NCI-H2107 (cell line): ENCODE measurements at regions not wholly inside any gene's neighbourhood (a gene's known extent, or its start where the extent isn't known, plus 50 kb on each side); places are given as distances from the start of the nearest gene placed in this dataset.
"Not testable (repeated sequence)": the region's sequence is repeated elsewhere in the genome, so short reads cannot be mapped to it uniquely, and the experiment has no call there.

Experiments
- DNase-seq: peaks from one replicate; lab custom pipeline; 2025; lab: John Stamatoyannopoulos, UW

DNA sequence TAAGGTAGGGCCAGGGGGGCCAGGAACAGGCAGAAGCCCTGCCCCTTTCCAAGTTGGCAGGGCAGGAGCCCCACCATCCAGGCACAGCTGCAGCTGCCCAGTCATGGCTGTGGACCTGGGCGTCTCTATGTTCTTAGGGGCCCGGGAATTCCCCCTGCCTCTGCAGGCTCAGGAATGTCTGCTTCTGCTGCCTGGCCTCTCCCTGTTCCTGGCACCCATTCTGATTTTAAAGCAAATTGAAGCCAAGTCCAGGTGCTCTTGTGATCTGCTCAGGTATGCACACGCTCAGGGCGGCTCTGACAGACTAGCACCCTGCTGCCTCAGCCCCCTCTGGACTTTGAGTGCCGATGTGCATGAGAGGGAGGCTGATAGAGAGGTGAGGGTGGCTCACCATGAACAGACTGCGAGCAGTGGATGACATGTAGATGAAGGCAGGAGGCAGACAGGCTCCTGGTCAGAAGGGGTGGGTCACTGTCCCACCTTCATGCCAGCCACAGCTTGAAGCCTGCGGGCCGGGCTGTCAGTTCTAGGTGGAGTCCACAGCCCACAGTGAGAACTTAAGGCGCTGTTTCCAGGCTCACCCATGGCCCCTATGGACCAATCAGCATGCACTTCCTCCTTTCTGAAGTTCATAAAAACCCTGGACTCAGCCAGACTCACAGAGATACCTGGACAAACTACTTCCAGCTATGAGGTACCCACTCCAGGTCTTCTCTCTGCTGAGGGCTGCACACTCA is 747.8 kb upstream of the GBE1 start:
- DNase-seq, result no peak

DNA sequence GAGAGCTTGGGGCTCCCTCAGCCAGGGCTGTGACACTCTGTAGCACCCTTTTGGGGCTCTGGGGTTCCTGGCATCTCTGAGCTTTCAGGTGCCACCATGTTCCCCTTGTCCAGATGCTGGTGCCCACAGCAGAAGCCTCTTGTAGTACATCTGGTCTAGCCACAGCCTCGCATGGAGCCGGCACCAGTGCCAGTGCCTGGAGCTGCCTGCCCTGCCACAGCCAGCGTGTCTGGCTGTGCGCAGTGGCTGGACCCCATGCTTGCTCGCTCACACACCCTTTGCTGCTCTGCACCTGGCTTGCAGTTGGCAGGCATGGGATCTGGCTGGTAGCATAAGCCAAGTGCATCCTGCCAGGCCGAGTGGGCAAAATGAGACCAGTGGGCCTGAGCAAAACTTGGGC is 744.8 kb upstream of the GBE1 start:
- no peak for DNase-seq

- DNase-seq, result no peak
Observed at GRCh38 chr3:82505079-82505756, 743.8 kb upstream of the GBE1 start.

DNA sequence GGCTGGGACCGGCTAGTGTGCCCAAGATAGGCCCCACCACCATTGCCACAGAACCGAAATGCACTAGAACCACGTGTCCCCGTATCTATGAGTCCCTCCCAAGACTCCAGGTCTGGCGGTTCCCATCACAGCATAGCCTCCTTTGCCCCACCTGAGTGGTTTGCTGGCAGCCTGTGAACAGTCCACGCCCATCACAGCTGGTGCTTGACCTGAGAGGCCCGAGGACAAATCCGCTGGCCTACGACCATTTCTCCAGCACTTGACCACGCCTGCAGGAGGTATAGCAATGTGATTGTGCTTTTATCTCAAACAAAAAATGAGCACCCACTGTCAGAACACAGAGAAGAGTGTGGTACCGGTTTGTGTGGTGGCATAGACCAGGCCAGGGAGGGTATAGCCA is 736.7 kb upstream of the GBE1 start:
- no peak for DNase-seq

GRCh38 chr3:82496890-82497560 is 735.6 kb upstream of the GBE1 start:
- no peak for DNase-seq

GRCh38 chr3:82495655-82496054 is 734.2 kb upstream of the GBE1 start:
- no peak for DNase-seq

GRCh38 chr3:82494977-82495489 is 733.6 kb upstream of the GBE1 start:
- no peak for DNase-seq

- no peak for DNase-seq
Observed at GRCh38 chr3:82493858-82494257, 732.4 kb upstream of the GBE1 start.

- no peak for DNase-seq
Observed at GRCh38 chr3:82475306-82475705, 713.9 kb upstream of the GBE1 start.

- no peak for DNase-seq
Observed at GRCh38 chr3:82474711-82475110, 713.3 kb upstream of the GBE1 start.

GRCh38 chr3:82473864-82474541 is 712.6 kb upstream of the GBE1 start:
- DNase-seq, result no peak

DNA sequence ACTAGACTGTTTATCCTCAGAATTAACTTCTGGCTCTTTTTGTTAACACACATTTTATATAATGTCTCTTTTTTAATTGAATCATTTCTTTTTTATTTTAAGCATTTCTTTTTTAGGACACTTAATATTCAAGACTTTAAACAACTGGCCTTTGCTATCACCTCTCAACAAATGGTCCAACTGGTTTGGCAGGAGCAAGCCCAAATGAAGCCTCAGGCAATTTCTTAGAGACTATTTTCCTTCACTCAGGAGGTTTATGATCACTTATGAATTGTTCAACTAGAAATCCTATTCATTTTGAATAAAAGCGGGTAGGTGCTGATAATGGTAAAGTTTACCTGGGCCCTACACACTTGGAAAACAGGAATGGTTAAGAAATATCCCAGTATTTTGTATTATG is 705.6 kb upstream of the GBE1 start:
- no peak for DNase-seq

DNA sequence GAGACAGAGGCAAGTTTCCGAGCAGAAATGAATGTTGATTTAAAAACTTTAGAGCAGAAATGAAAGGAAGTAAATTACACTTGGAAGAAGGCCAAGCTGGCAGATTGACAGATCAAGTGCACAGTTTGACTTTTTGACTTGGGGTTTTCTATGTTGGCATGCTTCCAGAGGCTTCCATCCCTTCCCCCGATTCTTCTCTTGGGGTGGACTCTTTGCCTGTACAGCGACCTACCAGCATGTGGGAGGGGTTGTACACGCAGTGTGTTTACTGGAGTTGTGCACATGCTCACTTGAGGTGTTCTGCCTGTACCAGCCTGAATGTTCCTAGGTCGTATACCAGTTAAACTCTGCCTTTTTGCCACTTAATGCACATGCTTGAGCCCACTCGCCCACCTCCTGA is 701.5 kb upstream of the GBE1 start:
- DNase-seq, result no peak

- no peak for DNase-seq
Observed at GRCh38 chr3:82461049-82461889, 699.8 kb upstream of the GBE1 start.

DNA sequence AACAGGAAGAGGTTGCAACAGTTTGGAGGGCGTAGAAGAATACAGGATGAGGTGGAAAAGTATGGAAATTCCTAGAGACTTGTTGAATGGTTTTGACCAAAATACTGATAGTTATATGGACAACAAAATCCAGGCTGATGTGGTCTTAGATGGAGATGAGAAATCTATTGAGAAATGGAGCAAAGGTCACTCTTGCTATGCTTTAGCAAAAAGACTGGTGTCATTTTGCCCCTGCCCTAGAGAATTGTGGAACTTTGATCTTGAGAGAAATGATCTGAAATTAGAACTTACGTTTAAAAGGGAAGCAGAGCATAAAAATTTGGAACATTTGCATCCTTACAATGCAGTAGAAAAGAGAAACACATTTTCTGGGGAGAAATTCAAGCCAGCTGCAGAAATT is 686.9 kb upstream of the GBE1 start:
- no peak for DNase-seq

DNA sequence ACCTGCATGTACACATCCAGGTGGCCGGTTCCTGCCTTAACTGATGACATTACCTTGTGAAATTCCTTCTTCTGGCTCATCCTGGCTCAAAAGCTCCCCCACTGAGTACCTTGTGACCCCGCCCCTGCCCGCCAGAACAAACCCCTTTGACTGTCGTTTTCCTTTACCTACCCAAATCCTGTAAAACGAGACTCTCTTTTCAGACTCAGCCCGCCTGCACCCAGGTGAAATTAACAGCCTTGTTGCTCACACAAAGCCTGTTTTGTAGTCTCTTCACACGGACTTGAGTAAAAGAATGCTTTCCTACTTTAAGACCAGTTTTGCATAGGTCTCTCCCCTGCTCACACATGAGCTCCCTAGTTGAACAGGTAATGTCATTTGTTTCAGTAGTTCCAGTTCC is 667.4 kb upstream of the GBE1 start:
- DNase-seq, result not testable (repeated sequence)

DNA sequence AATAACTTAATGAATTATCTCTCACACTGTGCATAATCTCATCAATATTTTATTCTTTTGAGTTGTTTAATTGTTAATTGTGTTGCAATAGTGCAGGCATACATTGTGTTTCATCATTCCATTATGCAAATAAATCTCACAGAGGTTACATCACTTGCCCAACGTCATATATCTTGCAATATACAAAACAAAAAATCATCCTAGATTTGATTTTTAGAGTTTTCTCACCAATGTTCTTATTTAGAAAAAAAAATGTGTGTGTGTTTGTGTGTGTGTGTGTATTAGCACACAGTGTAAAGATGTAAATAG is 662.5 kb upstream of the GBE1 start:
- no peak for DNase-seq

GRCh38 chr3:82423268-82424030 is 662.0 kb upstream of the GBE1 start:
- DNase-seq, result no peak

DNA sequence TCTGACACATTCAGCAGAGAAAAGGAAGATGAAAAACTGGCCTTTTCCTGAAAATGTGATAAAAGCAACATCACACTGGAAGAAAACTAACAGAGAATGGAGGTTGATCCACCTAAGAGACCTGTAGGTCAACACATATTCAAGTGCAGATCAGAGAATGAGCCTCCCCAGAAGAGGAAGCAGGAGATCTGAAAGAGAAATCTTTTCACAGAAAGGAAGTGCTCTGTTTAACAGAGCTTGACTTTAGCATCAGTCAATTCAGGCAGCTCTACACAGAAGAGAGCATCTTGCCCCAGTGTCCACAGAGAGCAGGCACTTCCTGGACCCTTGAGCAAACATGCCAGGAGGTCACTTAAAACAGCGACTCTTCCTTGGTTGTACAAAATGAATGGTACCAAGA is 655.4 kb upstream of the GBE1 start:
- DNase-seq, result no peak

DNA sequence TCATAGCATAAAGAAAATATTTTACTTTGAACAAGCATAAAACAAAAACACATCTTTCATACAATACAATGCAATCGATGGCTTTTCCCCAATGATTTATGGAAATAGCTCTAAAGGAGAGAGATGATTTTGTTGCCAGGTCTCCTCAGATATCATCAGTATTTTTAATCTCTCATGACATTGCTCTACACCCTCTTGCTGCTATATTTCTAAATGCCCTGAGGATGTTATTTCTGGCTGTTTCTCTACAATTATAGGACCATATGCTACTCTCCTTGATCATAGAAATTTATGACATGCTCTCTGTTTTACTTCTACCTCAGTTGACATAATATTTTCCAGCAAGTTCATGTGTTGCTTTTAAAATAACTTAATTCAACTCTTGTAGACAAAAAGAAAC is 654.9 kb upstream of the GBE1 start:
- no peak for DNase-seq

DNA sequence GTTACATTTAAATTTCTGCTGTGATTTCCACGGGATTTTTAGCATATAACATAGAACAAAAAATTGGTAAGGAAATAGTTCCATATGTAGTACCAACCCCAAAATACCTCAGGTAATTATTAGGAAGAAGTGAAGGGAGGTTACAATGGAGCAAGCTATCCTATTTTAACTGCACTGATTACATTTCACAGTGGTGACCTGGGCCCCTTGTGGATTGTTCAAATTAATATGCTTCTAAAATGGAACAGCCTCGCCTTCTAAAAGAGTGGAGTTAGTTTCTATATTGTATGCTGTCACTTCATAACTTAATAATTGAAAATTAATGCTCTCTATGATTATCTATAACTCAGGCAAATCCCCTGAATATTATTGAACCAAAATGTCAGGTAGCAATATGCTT is 651.7 kb upstream of the GBE1 start:
- no peak for DNase-seq
